Activated CD4-positive, alpha-beta memory T cell treated with anti-CD3 and anti-CD28 coated beads for 36 hours (primary cell): ENCODE measurements at regions not wholly inside any gene's neighbourhood (a gene's known extent, or its start where the extent isn't known, plus 50 kb on each side); places are given as distances from the start of the nearest gene placed in this dataset.

Experiments
- CTCF ChIA-PET: fragments of 350-600 bp; sonication (Branson Sonifier 250); formaldehyde crosslinking; loops from one replicate; lab custom pipeline; 2021; ENCODE audit warnings: antibody characterized with exemption, inconsistent platforms; lab: Charles Lee
- POLR2A ChIA-PET: fragments of 350-600 bp; sonication (Branson Sonifier 250); formaldehyde crosslinking; loops from one replicate; lab custom pipeline; 2021; ENCODE audit warnings: antibody characterized with exemption; lab: Charles Lee
- DNase-seq: peaks from one replicate; pipeline ENCODE4 v3.0.0-alpha.2; 2020
- H3K27ac Mint-ChIP-seq: one replicate; pipeline ENCODE4 v1.8.0; 2021; ENCODE audit warnings: mixed read lengths
- H3K27me3 Mint-ChIP-seq: one replicate; pipeline ENCODE4 v1.8.0; 2021; ENCODE audit warnings: mixed read lengths
- H3K36me3 Mint-ChIP-seq: one replicate; pipeline ENCODE4 v1.8.0; 2021; ENCODE audit warnings: mixed read lengths
- H3K4me1 Mint-ChIP-seq: one replicate; pipeline ENCODE4 v1.8.0; 2021; ENCODE audit warnings: low read depth, mixed read lengths
- H3K4me3 Mint-ChIP-seq: one replicate; pipeline ENCODE4 v1.8.0; 2021; ENCODE audit warnings: mild to moderate bottlenecking, mixed read lengths
- H3K9me3 Mint-ChIP-seq: one replicate; pipeline ENCODE4 v1.8.0; 2021; ENCODE audit warnings: mixed read lengths
- intact Hi-C: fragments of 100-400 bp; cut with micrococcal nuclease; formaldehyde crosslinking; loops from one replicate; pipeline ENCODE4 v1.15.1; 2023

DNA sequence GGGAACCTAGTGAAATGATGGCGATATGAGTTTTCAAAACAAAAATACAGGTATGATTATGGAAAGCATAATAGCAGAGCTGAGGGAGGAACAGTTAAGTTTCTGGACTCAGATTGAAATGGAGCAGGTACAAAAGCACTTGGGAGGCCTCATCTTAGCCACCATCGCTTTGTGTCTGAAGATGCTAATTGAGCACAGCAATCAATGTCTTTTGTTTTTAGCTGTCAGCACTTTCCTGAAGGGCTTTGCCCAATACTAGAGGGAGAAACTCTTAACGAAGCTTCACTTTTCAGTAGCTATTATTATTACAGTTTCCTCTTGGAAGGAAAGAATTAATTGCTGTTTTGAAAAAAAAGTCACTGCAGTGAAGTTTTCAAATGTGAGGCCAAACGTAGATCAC is 348.7 kb downstream of the RWDD3 start:
- intact Hi-C loops: no loop called here
- ChIA-PET POLR2A (interaction anchor here (0.7 kb wide), 1 partner anchor 301 kb away, joined by 3 read pairs; no protein-coding TSS in a partner anchor), CTCF (no interaction called here)
- H3K4me3 Mint-ChIP-seq: no peak overlapping the region
- DNase-seq: no peak
- no peaks in the 10 kb centered on the region for H3K4me1 Mint-ChIP-seq
- H3K27ac Mint-ChIP-seq: no peak overlapping the region
- H3K36me3 Mint-ChIP-seq: no peaks in the 10 kb centered on the region
- H3K27me3 Mint-ChIP-seq: no peaks in the 10 kb centered on the region
- H3K9me3 Mint-ChIP-seq: no peaks in the 10 kb centered on the region

GRCh38 chr1:95583661-95584210 is 349.7 kb downstream of the RWDD3 start:
- intact Hi-C loops: no loop called here

GRCh38 chr1:95584315-95584714 is 350.3 kb downstream of the RWDD3 start:
- ChIA-PET POLR2A (no interaction called here), CTCF (no interaction called here)
- H3K27ac Mint-ChIP-seq: no peak overlapping the region
- intact Hi-C loops: no loop called here
- no peak for DNase-seq
- H3K4me3 Mint-ChIP-seq: no peak overlapping the region
- no peaks in the 10 kb centered on the region for H3K27me3 Mint-ChIP-seq
- H3K9me3 Mint-ChIP-seq: peaks cover 4% of the 10 kb centered on the region
- H3K4me1 Mint-ChIP-seq: no peaks in the 10 kb centered on the region
- H3K36me3 Mint-ChIP-seq: no peaks in the 10 kb centered on the region

More at GRCh38 chr1:95583661-95584210, 349.7 kb downstream of the RWDD3 start:
- H3K36me3 Mint-ChIP-seq: no peaks in the 10 kb centered on the region
- no peaks in the 10 kb centered on the region for H3K9me3 Mint-ChIP-seq
- no peak overlapping the region for H3K27ac Mint-ChIP-seq
- H3K27me3 Mint-ChIP-seq: no peaks in the 10 kb centered on the region
- ChIA-PET CTCF (no interaction called here), POLR2A (no interaction called here)
- H3K4me3 Mint-ChIP-seq: no peak overlapping the region
- DNase-seq: no peak
- no peaks in the 10 kb centered on the region for H3K4me1 Mint-ChIP-seq

DNA sequence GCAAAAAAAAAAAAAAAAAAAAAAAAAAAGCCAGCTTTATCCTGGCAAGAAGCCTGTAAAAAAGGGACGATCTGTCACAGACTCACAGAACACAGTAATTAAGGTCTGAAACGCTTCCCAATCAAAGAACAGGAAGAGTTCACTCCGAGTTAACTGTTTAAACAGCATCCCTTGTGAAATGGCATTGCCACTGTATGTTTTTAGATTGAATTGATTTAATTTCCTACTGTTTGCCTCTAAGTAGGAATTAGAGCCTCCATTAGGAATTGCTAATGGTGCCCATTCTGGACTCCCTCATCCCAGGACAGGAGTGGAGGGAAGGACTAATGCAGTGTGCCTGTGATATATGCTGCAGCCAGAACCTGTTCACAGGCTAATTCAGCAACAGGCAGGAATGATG is 370.8 kb downstream of the RWDD3 start:
- CTCF ChIA-PET: no interaction called here
- DNase-seq: no peak
- Mint-ChIP-seq H3K27me3 (no peaks in the 10 kb centered on the region), H3K4me1 (no peaks in the 10 kb centered on the region), H3K36me3 (no peaks in the 10 kb centered on the region), H3K9me3 (peaks cover 5% of the 10 kb centered on the region), H3K4me3 (no peak overlapping the region), H3K27ac (no peak overlapping the region)
- POLR2A ChIA-PET: no interaction called here
- intact Hi-C loops: no loop called here

DNA sequence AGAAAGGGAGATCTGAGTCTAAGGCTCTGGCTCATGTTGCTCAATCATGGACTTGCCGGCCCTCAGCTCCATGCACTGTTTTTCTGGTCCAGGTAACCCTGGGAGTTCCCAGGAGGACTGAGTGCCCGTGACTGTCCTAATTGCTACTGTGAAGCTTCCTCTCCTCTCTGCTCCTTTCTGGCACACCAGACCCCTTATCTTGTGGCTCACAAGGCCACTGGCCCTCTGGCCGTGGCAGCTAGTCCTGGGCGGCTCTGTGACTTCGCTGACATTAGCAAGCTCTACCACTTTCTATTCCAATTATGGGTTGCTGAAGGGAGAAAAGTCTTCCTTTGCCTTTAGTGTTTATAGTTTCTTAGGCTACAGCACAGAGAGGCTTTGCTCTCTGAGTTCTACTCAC is 380.2 kb downstream of the RWDD3 start:
- H3K4me3 Mint-ChIP-seq: no peak overlapping the region
- H3K36me3 Mint-ChIP-seq: no peaks in the 10 kb centered on the region
- no peaks in the 10 kb centered on the region for H3K9me3 Mint-ChIP-seq
- ChIA-PET CTCF (no interaction called here), POLR2A (no interaction called here)
- H3K27me3 Mint-ChIP-seq: no peaks in the 10 kb centered on the region
- no peak for DNase-seq
- H3K4me1 Mint-ChIP-seq: no peaks in the 10 kb centered on the region
- intact Hi-C loops: no loop called here
- no peak overlapping the region for H3K27ac Mint-ChIP-seq

GRCh38 chr1:95615421-95615820 is 381.4 kb downstream of the RWDD3 start:
- CTCF ChIA-PET: no interaction called here
- no peaks in the 10 kb centered on the region for H3K36me3 Mint-ChIP-seq
- no peaks in the 10 kb centered on the region for H3K4me1 Mint-ChIP-seq
- no peaks in the 10 kb centered on the region for H3K27me3 Mint-ChIP-seq
- H3K9me3 Mint-ChIP-seq: no peaks in the 10 kb centered on the region
- no peak for DNase-seq
- POLR2A ChIA-PET: no interaction called here
- H3K4me3 Mint-ChIP-seq: no peak overlapping the region
- intact Hi-C loops: no loop called here
- no peak overlapping the region for H3K27ac Mint-ChIP-seq

DNA sequence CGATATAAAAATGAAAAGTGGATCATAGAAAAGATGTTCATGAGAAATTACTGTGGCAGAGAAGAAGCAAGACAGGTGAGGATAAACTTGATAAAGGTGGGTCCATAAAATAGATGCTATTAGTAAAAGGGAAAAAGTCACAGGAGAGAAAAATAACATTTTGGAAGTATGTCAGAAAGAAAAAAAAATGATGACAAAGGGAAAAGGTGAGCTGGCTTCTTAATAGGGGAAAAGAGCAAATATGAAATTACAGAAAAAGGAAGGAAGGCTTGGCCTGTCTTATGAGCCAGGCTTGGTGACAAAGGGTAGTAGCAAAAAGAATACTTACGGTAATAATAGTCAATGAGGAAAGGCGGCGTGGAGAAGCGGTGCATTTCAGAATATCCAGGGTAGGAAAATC is 386.1 kb downstream of the RWDD3 start:
- Mint-ChIP-seq H3K36me3 (no peaks in the 10 kb centered on the region), H3K9me3 (no peaks in the 10 kb centered on the region), H3K27me3 (no peaks in the 10 kb centered on the region), H3K27ac (no peak overlapping the region), H3K4me1 (no peaks in the 10 kb centered on the region), H3K4me3 (no peak overlapping the region)
- CTCF ChIA-PET: no interaction called here
- no peak for DNase-seq
- intact Hi-C loops: no loop called here
- POLR2A ChIA-PET: no interaction called here

DNA sequence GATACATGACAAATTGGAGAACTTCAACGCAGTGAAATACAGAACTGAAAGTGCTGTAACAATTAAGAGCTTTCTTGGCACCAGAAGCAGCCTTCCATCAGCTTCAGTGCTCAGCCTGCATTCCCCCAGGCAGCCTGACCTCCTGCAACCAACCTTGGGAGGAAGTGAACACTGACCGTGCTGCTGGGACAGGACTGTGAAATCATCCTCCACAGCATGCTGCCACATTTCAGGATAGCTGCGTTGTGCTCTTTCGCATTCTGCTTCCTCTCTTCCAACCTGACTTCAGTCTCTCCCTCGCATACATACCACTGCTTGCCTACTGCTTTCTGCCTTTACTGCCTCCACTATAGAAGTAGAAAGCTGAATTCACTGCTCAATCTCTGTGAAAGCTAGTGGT is 388.6 kb downstream of the RWDD3 start:
- intact Hi-C loops: no loop called here
- no peaks in the 10 kb centered on the region for H3K36me3 Mint-ChIP-seq
- no peak overlapping the region for H3K4me3 Mint-ChIP-seq
- H3K4me1 Mint-ChIP-seq: no peaks in the 10 kb centered on the region
- CTCF ChIA-PET: no interaction called here
- no peak overlapping the region for H3K27ac Mint-ChIP-seq
- peaks cover 3% of the 10 kb centered on the region for H3K9me3 Mint-ChIP-seq
- H3K27me3 Mint-ChIP-seq: no peaks in the 10 kb centered on the region
- no peak for DNase-seq
- POLR2A ChIA-PET: no interaction called here

DNA sequence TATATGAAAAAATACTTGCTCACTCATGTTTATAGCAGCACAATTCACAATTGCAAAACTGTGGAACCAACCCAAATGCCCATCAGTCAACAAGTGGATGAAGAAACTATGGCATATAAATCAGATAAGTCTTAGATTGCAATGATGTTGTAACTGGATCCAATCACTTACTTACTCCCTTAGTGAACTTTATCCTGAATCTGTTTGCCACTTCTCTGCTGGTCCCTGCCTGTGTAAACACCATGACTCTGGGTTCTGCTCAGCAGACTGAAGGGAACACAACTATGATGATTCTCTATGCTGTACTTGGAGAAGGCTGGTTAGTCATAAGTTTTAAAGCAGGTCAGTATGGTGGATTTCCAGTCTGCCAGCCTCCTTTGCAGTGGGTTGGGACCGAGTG is 391.2 kb downstream of the RWDD3 start:
- CTCF ChIA-PET: no interaction called here
- intact Hi-C loops: no loop called here
- no peak overlapping the region for H3K27ac Mint-ChIP-seq

GRCh38 chr1:95627244-95627643 is 393.2 kb downstream of the RWDD3 start:
- ChIA-PET CTCF (no interaction called here), POLR2A (no interaction called here)
- intact Hi-C loops: no loop called here
- Mint-ChIP-seq H3K9me3 (peaks cover 3% of the 10 kb centered on the region), H3K4me3 (no peak overlapping the region), H3K27ac (no peak overlapping the region), H3K27me3 (no peaks in the 10 kb centered on the region), H3K4me1 (no peaks in the 10 kb centered on the region), H3K36me3 (no peaks in the 10 kb centered on the region)
- DNase-seq: no peak

More for the DNA sequence above, 391.2 kb downstream of the RWDD3 start:
- Mint-ChIP-seq H3K27me3 (no peaks in the 10 kb centered on the region), H3K9me3 (peaks cover 3% of the 10 kb centered on the region), H3K36me3 (no peaks in the 10 kb centered on the region), H3K4me3 (no peak overlapping the region), H3K4me1 (no peaks in the 10 kb centered on the region)
- POLR2A ChIA-PET: no interaction called here
- DNase-seq: no peak

DNA sequence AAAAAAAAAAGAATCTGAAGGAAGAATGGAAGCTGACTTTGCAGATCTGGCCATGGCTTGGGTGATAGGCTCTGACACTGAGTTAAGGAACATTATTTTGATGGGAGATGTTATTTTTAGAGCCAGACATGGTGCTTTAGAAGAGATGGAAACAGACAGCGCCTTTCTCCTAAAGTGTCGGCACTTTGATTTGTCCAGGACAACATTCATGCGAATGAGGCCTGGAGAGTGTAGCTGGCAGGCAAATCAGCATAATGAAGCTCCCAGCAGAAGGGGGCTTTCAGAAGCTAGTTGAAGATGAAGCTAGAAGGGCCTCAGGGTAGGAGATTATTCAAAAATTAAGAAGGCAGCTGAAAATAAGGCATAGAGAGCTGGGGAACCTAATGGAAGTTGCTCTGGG is 397.7 kb downstream of the RWDD3 start:
- Mint-ChIP-seq H3K9me3 (peaks cover 3% of the 10 kb centered on the region), H3K4me3 (no peak overlapping the region), H3K4me1 (no peaks in the 10 kb centered on the region), H3K27ac (no peak overlapping the region), H3K27me3 (no peaks in the 10 kb centered on the region), H3K36me3 (no peaks in the 10 kb centered on the region)
- DNase-seq: no peak
- CTCF ChIA-PET: no interaction called here
- POLR2A ChIA-PET: no interaction called here
- intact Hi-C loops: no loop called here

DNA sequence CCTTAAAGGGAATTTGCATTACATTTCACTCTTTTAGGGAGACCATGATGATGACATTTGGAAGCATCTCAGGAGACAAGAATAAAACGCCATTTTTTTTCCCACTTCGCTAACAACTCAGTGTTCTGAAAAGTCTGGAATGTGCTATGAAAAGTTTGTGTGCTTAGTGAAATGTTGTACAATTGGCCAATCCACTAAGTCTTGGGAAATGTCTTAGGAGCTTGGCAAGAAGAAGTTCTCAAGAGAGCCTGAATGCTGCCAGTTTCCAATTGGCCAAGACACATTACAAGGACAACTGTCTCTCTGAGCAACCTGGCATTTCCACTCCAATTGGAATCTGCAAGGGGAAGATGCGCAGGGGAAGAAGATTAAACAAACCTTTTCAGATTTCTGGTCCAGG is 401.8 kb downstream of the RWDD3 start:
- Mint-ChIP-seq H3K9me3 (no peaks in the 10 kb centered on the region), H3K4me3 (no peak overlapping the region), H3K27ac (no peak overlapping the region), H3K4me1 (no peaks in the 10 kb centered on the region), H3K27me3 (no peaks in the 10 kb centered on the region), H3K36me3 (no peaks in the 10 kb centered on the region)
- DNase-seq: no peak
- intact Hi-C loops: no loop called here
- CTCF ChIA-PET: no interaction called here
- POLR2A ChIA-PET: no interaction called here

- intact Hi-C loops: no loop called here
- H3K4me3 Mint-ChIP-seq: no peak overlapping the region
- H3K4me1 Mint-ChIP-seq: no peaks in the 10 kb centered on the region
- H3K9me3 Mint-ChIP-seq: no peaks in the 10 kb centered on the region
- no peak for DNase-seq
- ChIA-PET CTCF (no interaction called here), POLR2A (no interaction called here)
- no peak overlapping the region for H3K27ac Mint-ChIP-seq
- H3K36me3 Mint-ChIP-seq: no peaks in the 10 kb centered on the region
- H3K27me3 Mint-ChIP-seq: no peaks in the 10 kb centered on the region
These were observed 402.9 kb downstream of the RWDD3 start for GRCh38 chr1:95636897-95637296.
